Right cardiac atrium (tissue), 5 donors: ENCODE measurements at regions not wholly inside any gene's neighbourhood (a gene's known extent, or its start where the extent isn't known, plus 50 kb on each side); places are given as distances from the start of the nearest gene placed in this dataset.

Source experiments
- ATAC-seq, 2 donors: fragments of 200-7000 bp; cut with Tn5 transposase; one replicate each; pipeline versions ENCODE4 v1.8.0 to v1.9.1; 2020; ENCODE audit warnings: moderate library complexity in 2 of 2, mild to moderate bottlenecking in 1 of 2
- DNase-seq, 3 donors: peaks; one replicate each; pipeline ENCODE4 v3.0.0-alpha.2; 2020
- H3K27ac ChIP-seq: one replicate; pipeline ENCODE4 v1.5.1; 2013; ENCODE audit warnings: mild to moderate bottlenecking, low read length, control low read depth, moderate library complexity
- H3K27me3 ChIP-seq: one replicate; pipeline ENCODE4 v1.6.1; 2013; ENCODE audit not compliant: control insufficient read depth, insufficient read depth
- H3K4me1 ChIP-seq: one replicate; pipeline ENCODE4 v1.6.1; 2013; ENCODE audit warnings: low read length; ENCODE audit not compliant: control insufficient read depth, insufficient read depth
- H3K4me3 ChIP-seq: one replicate; pipeline ENCODE4 v1.5.1; 2013; ENCODE audit warnings: low read length, control low read depth
- H3K9me3 ChIP-seq: one replicate; pipeline ENCODE4 v1.6.1; 2013; ENCODE audit warnings: low read length; ENCODE audit not compliant: control insufficient read depth
- WGBS: extraction: QIAGEN DNeasy Blood & Tissue Kit; methylation state at CpG from one replicate; pipeline ENCODE4 v1.1.7; 2013; 5-methylcytosine and 5-hydroxymethylcytosine counted together
- intact Hi-C, 4 donors: fragments of 100-400 bp; cut with DNase I; formaldehyde crosslinking; loops; one replicate each; pipeline versions ENCODE4 v1.11.0 to v1.14.0; 2022 to 2023
- donor health status: healthy with polysubstance abuse.
- donor health status: DM: no; HTN: yes; CAD: no.
- donor health status: DM: no; HTN: no; CAD: no.
- donor health status: DM: no; HTN: yes; CAD: no; lungs with severe emphysema.
- donor health status: DM: yes; HTN: yes; CAD: no.

- ATAC-seq (no peak), DNase-seq (no peak)
- Histone ChIP-seq H3K27me3 (no peaks in the 10 kb centered on the region), H3K4me1 (peaks cover 15% of the 10 kb centered on the region), H3K27ac (peak overlapping the region; percentile 76), H3K9me3 (no peaks in the 10 kb centered on the region), H3K4me3 (no peak overlapping the region)
- WGBS, result 64% methylated on average over 2 of the region's 2 CpGs
- intact Hi-C loops, result loop anchor here in 2 of 4 donors (5.0 kb wide), 2 partner anchors 134 to 144 kb away; no protein-coding TSS in a partner anchor
Measured at GRCh38 chr9:109913461-109913810, 133.4 kb downstream of the PALM2AKAP2 start.

- Histone ChIP-seq H3K27ac (no peak overlapping the region), H3K4me3 (no peak overlapping the region), H3K27me3 (no peaks in the 10 kb centered on the region), H3K9me3 (no peaks in the 10 kb centered on the region), H3K4me1 (peaks cover 15% of the 10 kb centered on the region)
- 94% methylated on average over 4 of the region's 4 CpGs for WGBS
- no peak for DNase-seq
- ATAC-seq, result no peak
- intact Hi-C loops, result loop anchor here in 2 of 4 donors (5.0 kb wide), 2 partner anchors 133 to 143 kb away; no protein-coding TSS in a partner anchor
Measured at GRCh38 chr9:109914280-109915027, 134.5 kb downstream of the PALM2AKAP2 start.

- Histone ChIP-seq H3K4me3 (no peak overlapping the region), H3K4me1 (peaks cover 10% of the 10 kb centered on the region), H3K9me3 (no peaks in the 10 kb centered on the region), H3K27ac (no peak overlapping the region), H3K27me3 (no peaks in the 10 kb centered on the region)
- intact Hi-C loops, result no loop called here
- 94% methylated on average over 6 of the region's 6 CpGs for WGBS
- no peak for DNase-seq
- no peak for ATAC-seq
Measured at GRCh38 chr9:109916316-109916715, 136.3 kb downstream of the PALM2AKAP2 start.

- no peaks in the 10 kb centered on the region for H3K9me3 ChIP-seq
- intact Hi-C loops, result no loop called here
- no peak for DNase-seq
- WGBS, result 62% methylated on average over 11 of the region's 11 CpGs
- peak in 1 of 2 donors; percentile 55 for ATAC-seq
- H3K4me3 ChIP-seq, result no peak overlapping the region
- peak overlapping the region; percentile 28 for H3K27ac ChIP-seq
- H3K27me3 ChIP-seq, result no peaks in the 10 kb centered on the region
- peaks cover 9% of the 10 kb centered on the region for H3K4me1 ChIP-seq
Measured at GRCh38 chr9:109918339-109919163, 138.6 kb downstream of the PALM2AKAP2 start.

GRCh38 chr9:109919736-109920408, 139.9 kb downstream of the PALM2AKAP2 start:
- intact Hi-C loops, result no loop called here
- H3K9me3 ChIP-seq, result no peaks in the 10 kb centered on the region
- ATAC-seq, result no peak
- DNase-seq, result peak in 1 of 3 donors; percentile 57
- no peak overlapping the region for H3K27ac ChIP-seq
- no peaks in the 10 kb centered on the region for H3K27me3 ChIP-seq
- 97% methylated on average over 2 of the region's 2 CpGs for WGBS
- H3K4me3 ChIP-seq, result no peak overlapping the region
- H3K4me1 ChIP-seq, result peaks cover 9% of the 10 kb centered on the region

- intact Hi-C loops, result no loop called here
- Histone ChIP-seq H3K9me3 (no peaks in the 10 kb centered on the region), H3K4me3 (no peak overlapping the region), H3K27me3 (no peaks in the 10 kb centered on the region), H3K27ac (no peak overlapping the region), H3K4me1 (peaks cover 2% of the 10 kb centered on the region)
- DNase-seq (no peak), ATAC-seq (no peak)
- WGBS, result 45% methylated on average over 2 of the region's 2 CpGs
Measured at GRCh38 chr9:109922617-109923470, 142.8 kb downstream of the PALM2AKAP2 start.

GRCh38 chr9:109923471-109923760, 143.4 kb downstream of the PALM2AKAP2 start:
- intact Hi-C loops, result no loop called here
- ATAC-seq, result no peak
- H3K27ac ChIP-seq, result no peak overlapping the region
- whole genome bisulfite sequencing, result 62% methylated on average over 5 of the region's 5 CpGs
- H3K9me3 ChIP-seq, result no peaks in the 10 kb centered on the region
- no peak for DNase-seq
- H3K4me1 ChIP-seq, result peaks cover 2% of the 10 kb centered on the region
- no peak overlapping the region for H3K4me3 ChIP-seq
- H3K27me3 ChIP-seq, result no peaks in the 10 kb centered on the region

- no peaks in the 10 kb centered on the region for H3K9me3 ChIP-seq
- ATAC-seq, result no peak
- intact Hi-C loops, result no loop called here
- peaks cover 2% of the 10 kb centered on the region for H3K4me1 ChIP-seq
- WGBS, result 74% methylated on average over 3 of the region's 3 CpGs
- H3K4me3 ChIP-seq, result no peak overlapping the region
- no peaks in the 10 kb centered on the region for H3K27me3 ChIP-seq
- no peak for DNase-seq
- no peak overlapping the region for H3K27ac ChIP-seq
Measured at GRCh38 chr9:109923806-109924205, 143.8 kb downstream of the PALM2AKAP2 start.

- Histone ChIP-seq H3K4me3 (no peak overlapping the region), H3K9me3 (no peaks in the 10 kb centered on the region), H3K4me1 (peaks cover 2% of the 10 kb centered on the region), H3K27me3 (no peaks in the 10 kb centered on the region), H3K27ac (no peak overlapping the region)
- DNase-seq, result no peak
- intact Hi-C loops, result no loop called here
- 81% methylated on average over 2 of the region's 2 CpGs for WGBS
- ATAC-seq, result peak in 1 of 2 donors; percentile 35
Measured at GRCh38 chr9:109925799-109926198, 145.8 kb downstream of the PALM2AKAP2 start.

GRCh38 chr9:109926421-109926869, 146.4 kb downstream of the PALM2AKAP2 start:
- WGBS, result 79% methylated on average over 3 of the region's 3 CpGs
- intact Hi-C loops, result no loop called here

More at GRCh38 chr9:109926421-109926869, 146.4 kb downstream of the PALM2AKAP2 start:
- Histone ChIP-seq H3K9me3 (no peaks in the 10 kb centered on the region), H3K4me1 (peaks cover 2% of the 10 kb centered on the region), H3K4me3 (no peak overlapping the region), H3K27me3 (no peaks in the 10 kb centered on the region), H3K27ac (no peak overlapping the region)
- peak; percentile 21 to 39 for ATAC-seq
- no peak for DNase-seq
